ENCODE measurements at regions not wholly inside any gene's neighbourhood (a gene's known extent, or its start where the extent isn't known, plus 50 kb on each side); places are given as distances from the start of the nearest gene placed in this dataset.

- TF ChIP-seq AFF4 (CRISPR knock-in tag; IDR thresholded peaks at IDR 0.05; ENCODE audit: borderline replicate concordance) = no peak
- no peak for TF ChIP-seq STAT6 (CRISPR knock-in tag; conservative IDR thresholded peaks at IDR 0.05; ENCODE audit: low read depth)
- TF ChIP-seq ARID4B (CRISPR knock-in tag; IDR thresholded peaks at IDR 0.05; ENCODE audit: borderline replicate concordance) = no peak
- no peak for TF ChIP-seq ZNF512 (CRISPR knock-in tag; IDR thresholded peaks at IDR 0.05; ENCODE audit: borderline replicate concordance)
- no peak for TF ChIP-seq ZNF281 (CRISPR knock-in tag; IDR thresholded peaks at IDR 0.05)
- TF ChIP-seq CDX4 (CRISPR knock-in tag; IDR thresholded peaks at IDR 0.05; ENCODE audit: borderline replicate concordance) = no peak
- TF ChIP-seq ELF4 (CRISPR knock-in tag; IDR thresholded peaks at IDR 0.05; ENCODE audit: low read depth) = no peak
- TF ChIP-seq ZNF317 (CRISPR knock-in tag; IDR thresholded peaks at IDR 0.05; ENCODE audit: borderline replicate concordance, low read depth) = no peak
- TF ChIP-seq ZNF532 (CRISPR knock-in tag; IDR thresholded peaks at IDR 0.05; ENCODE audit: borderline replicate concordance) = no peak
- no peak for TF ChIP-seq ETV6 (CRISPR knock-in tag; IDR thresholded peaks at IDR 0.05)
- TF ChIP-seq AR (CRISPR knock-in tag; IDR thresholded peaks at IDR 0.05) = no peak
Measured at GRCh38 chr11:134578807-134579723, 167.0 kb upstream of the B3GAT1 start (continued).

All from WTC11 (cell line).